Spleen (tissue), 7 donors: ENCODE measurements at regions not wholly inside any gene's neighbourhood (a gene's known extent, or its start where the extent isn't known, plus 50 kb on each side); places are given as distances from the start of the nearest gene placed in this dataset.

ENCODE experiments used
- POLR2AphosphoS5 ChIP-seq, 3 donors: sonication (generic); formaldehyde crosslinking; IDR thresholded peaks; one replicate each; pipeline ENCODE4 v1.5.1; 2017; ENCODE audit warnings: antibody characterized with exemption in 3 of 3
- TF ChIP-seq, protein P1 (sequence below), 11 experiments: fragments of 200-600 bp in 7 of 11; fragments of 450-650 bp in 4 of 11; sonication (generic) in 4 of 11; IDR thresholded peaks in 8 of 11; conservative IDR thresholded peaks in 3 of 11; 1 replicate in 7 of 11; 2 replicates in 4 of 11; pipeline versions ENCODE4 v1.4.0 to v1.8.0; 2016 to 2021; ENCODE audit warnings: antibody characterized with exemption in 11 of 11, inconsistent platforms in 4 of 11, mild to moderate bottlenecking in 1 of 11
- donor health status: DM: no; HTN: no; CAD: no; lungs with moderate emphysema.
- donor health status: DM: no; HTN: no; CAD: no.
- donor health status: DM: no; HTN: no; CAD: no.

- TF ChIP-seq POLR2AphosphoS5 (IDR thresholded peaks at IDR 0.05), result no peak
- TF ChIP-seq, protein P1, sequence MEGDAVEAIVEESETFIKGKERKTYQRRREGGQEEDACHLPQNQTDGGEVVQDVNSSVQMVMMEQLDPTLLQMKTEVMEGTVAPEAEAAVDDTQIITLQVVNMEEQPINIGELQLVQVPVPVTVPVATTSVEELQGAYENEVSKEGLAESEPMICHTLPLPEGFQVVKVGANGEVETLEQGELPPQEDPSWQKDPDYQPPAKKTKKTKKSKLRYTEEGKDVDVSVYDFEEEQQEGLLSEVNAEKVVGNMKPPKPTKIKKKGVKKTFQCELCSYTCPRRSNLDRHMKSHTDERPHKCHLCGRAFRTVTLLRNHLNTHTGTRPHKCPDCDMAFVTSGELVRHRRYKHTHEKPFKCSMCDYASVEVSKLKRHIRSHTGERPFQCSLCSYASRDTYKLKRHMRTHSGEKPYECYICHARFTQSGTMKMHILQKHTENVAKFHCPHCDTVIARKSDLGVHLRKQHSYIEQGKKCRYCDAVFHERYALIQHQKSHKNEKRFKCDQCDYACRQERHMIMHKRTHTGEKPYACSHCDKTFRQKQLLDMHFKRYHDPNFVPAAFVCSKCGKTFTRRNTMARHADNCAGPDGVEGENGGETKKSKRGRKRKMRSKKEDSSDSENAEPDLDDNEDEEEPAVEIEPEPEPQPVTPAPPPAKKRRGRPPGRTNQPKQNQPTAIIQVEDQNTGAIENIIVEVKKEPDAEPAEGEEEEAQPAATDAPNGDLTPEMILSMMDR (IDR thresholded peaks at IDR 0.05 in 8 of 11, conservative IDR thresholded peaks at IDR 0.05 in 3 of 11), result no peak
These were observed 238.6 kb upstream of the PRR16 start for GRCh38 chr5:120225524-120225923.
